Tibial artery (tissue), 4 donors: ENCODE measurements at regions not wholly inside any gene's neighbourhood (a gene's known extent, or its start where the extent isn't known, plus 50 kb on each side); places are given as distances from the start of the nearest gene placed in this dataset.

Experiments
- DNase-seq, 2 donors: peaks; one replicate each; pipeline ENCODE4 v3.0.0-alpha.2; 2019
- H3K27ac ChIP-seq, 2 donors: fragments of 200-600 bp; sonication (generic) in 1 of 2; 1 replicate in 1 of 2; 2 replicates in 1 of 2; pipeline ENCODE4 v1.5.1; 2018 to 2019; ENCODE audit warnings: mild to moderate bottlenecking in 1 of 2
- H3K27me3 ChIP-seq, 2 donors: fragments of 200-600 bp; sonication (generic) in 1 of 2; one replicate each; pipeline versions ENCODE4 v1.5.1 to v1.6.0; 2016 to 2019
- H3K36me3 ChIP-seq, 3 donors: fragments of 200-600 bp; sonication (generic) in 2 of 3; one replicate each; pipeline ENCODE4 v1.5.1; 2016 to 2019; ENCODE audit warnings: mild to moderate bottlenecking in 2 of 3
- H3K4me1 ChIP-seq, 4 donors: fragments of 200-600 bp; sonication (generic) in 2 of 4; 1 replicate in 3 of 4; 2 replicates in 1 of 4; pipeline ENCODE4 v1.5.1; 2016 to 2019
- H3K4me3 ChIP-seq, 2 donors: fragments of 200-600 bp; sonication (generic) in 1 of 2; 1 replicate in 1 of 2; 2 replicates in 1 of 2; pipeline ENCODE4 v1.5.1; 2018 to 2019; ENCODE audit warnings: mild to moderate bottlenecking in 2 of 2
- H3K9me3 ChIP-seq, 3 donors: fragments of 200-600 bp; sonication (generic) in 1 of 3; one replicate each; pipeline ENCODE4 v1.5.1; 2016 to 2019
- CTCF ChIP-seq, 2 experiments: fragments of 200-600 bp in 1 of 2; fragments of 450-650 bp in 1 of 2; IDR thresholded peaks; one replicate each; pipeline ENCODE4 v1.5.1; 2017 to 2019; ENCODE audit warnings: antibody characterized with exemption in 2 of 2, mild to moderate bottlenecking in 1 of 2, moderate library complexity in 1 of 2
- intact Hi-C: fragments of 100-400 bp; cut with DNase I; formaldehyde crosslinking; loops from one replicate; pipeline ENCODE4 v1.15.0; 2023; ENCODE audit warnings: low total_unique reads

- no peak overlapping the region for H3K4me3 ChIP-seq
- DNase-seq = no peak
- H3K4me1 ChIP-seq = peaks cover 0 to 10% (median 2%) of the 10 kb centered on the region in 4 donors
- intact Hi-C loops = no loop called here
- H3K27me3 ChIP-seq = peaks cover 0 to 2% of the 10 kb centered on the region in 2 donors
- H3K27ac ChIP-seq = no peak overlapping the region
- H3K9me3 ChIP-seq = no peaks in the 10 kb centered on the region
- no peak for TF ChIP-seq CTCF (IDR thresholded peaks at IDR 0.05)
- no peaks in the 10 kb centered on the region for H3K36me3 ChIP-seq
Observed at GRCh38 chr13:27352698-27353097, 71.7 kb upstream of the GTF3A start.

GRCh38 chr13:27353166-27353583 lies 71.2 kb upstream of the GTF3A start:
- Histone ChIP-seq H3K4me3 (no peak overlapping the region), H3K4me1 (peaks cover 0 to 10% (median 2%) of the 10 kb centered on the region in 4 donors), H3K27ac (no peak overlapping the region), H3K9me3 (no peaks in the 10 kb centered on the region), H3K36me3 (no peaks in the 10 kb centered on the region), H3K27me3 (peaks cover 0 to 1% of the 10 kb centered on the region in 2 donors)
- no peak for DNase-seq
- TF ChIP-seq CTCF (IDR thresholded peaks at IDR 0.05) = no peak
- intact Hi-C loops = no loop called here

- Histone ChIP-seq H3K9me3 (no peaks in the 10 kb centered on the region), H3K4me1 (peaks cover 0 to 10% (median 2%) of the 10 kb centered on the region in 4 donors), H3K27me3 (no peaks in the 10 kb centered on the region), H3K27ac (no peak overlapping the region), H3K36me3 (no peaks in the 10 kb centered on the region), H3K4me3 (no peak overlapping the region)
- no peak for DNase-seq
- intact Hi-C loops = no loop called here
- no peak for TF ChIP-seq CTCF (IDR thresholded peaks at IDR 0.05)
Observed at GRCh38 chr13:27353708-27354107, 70.7 kb upstream of the GTF3A start.

- DNase-seq = no peak
- intact Hi-C loops = no loop called here
- H3K4me1 ChIP-seq = peaks cover 0 to 10% (median 2%) of the 10 kb centered on the region in 4 donors
- H3K9me3 ChIP-seq = no peaks in the 10 kb centered on the region
- no peaks in the 10 kb centered on the region for H3K36me3 ChIP-seq
- no peak overlapping the region for H3K27ac ChIP-seq
- peaks cover 0 to under 1% of the 10 kb centered on the region in 2 donors for H3K27me3 ChIP-seq
- no peak overlapping the region for H3K4me3 ChIP-seq
- TF ChIP-seq CTCF (IDR thresholded peaks at IDR 0.05) = peak; percentile 19 to 30
Observed at GRCh38 chr13:27354379-27354778, 70.0 kb upstream of the GTF3A start.

GRCh38 chr13:27355894-27356293 lies 68.5 kb upstream of the GTF3A start:
- Histone ChIP-seq H3K27me3 (peaks cover 0 to 12% of the 10 kb centered on the region in 2 donors), H3K4me3 (no peak overlapping the region), H3K36me3 (no peaks in the 10 kb centered on the region), H3K9me3 (no peaks in the 10 kb centered on the region), H3K27ac (no peak overlapping the region), H3K4me1 (peaks cover 0 to 10% (median 2%) of the 10 kb centered on the region in 4 donors)
- intact Hi-C loops = loop anchor here (5.0 kb wide), 1 partner anchor 79 kb away; no protein-coding TSS in a partner anchor
- TF ChIP-seq CTCF (IDR thresholded peaks at IDR 0.05) = no peak
- DNase-seq = no peak

- DNase-seq = no peak
- Histone ChIP-seq H3K27me3 (peaks cover 0 to 12% of the 10 kb centered on the region in 2 donors), H3K27ac (no peak overlapping the region), H3K4me1 (peaks cover 0 to 18% (median 11%) of the 10 kb centered on the region in 4 donors), H3K9me3 (no peaks in the 10 kb centered on the region), H3K4me3 (no peak overlapping the region), H3K36me3 (no peaks in the 10 kb centered on the region)
- intact Hi-C loops = loop anchor here (5.0 kb wide), 1 partner anchor 81 kb away; no protein-coding TSS in a partner anchor
- no peak for TF ChIP-seq CTCF (IDR thresholded peaks at IDR 0.05)
Observed at GRCh38 chr13:27358420-27358819, 66.0 kb upstream of the GTF3A start.
